ENCODE measurements at regions not wholly inside any gene's neighbourhood (a gene's known extent, or its start where the extent isn't known, plus 50 kb on each side); places are given as distances from the start of the nearest gene placed in this dataset.

DNA sequence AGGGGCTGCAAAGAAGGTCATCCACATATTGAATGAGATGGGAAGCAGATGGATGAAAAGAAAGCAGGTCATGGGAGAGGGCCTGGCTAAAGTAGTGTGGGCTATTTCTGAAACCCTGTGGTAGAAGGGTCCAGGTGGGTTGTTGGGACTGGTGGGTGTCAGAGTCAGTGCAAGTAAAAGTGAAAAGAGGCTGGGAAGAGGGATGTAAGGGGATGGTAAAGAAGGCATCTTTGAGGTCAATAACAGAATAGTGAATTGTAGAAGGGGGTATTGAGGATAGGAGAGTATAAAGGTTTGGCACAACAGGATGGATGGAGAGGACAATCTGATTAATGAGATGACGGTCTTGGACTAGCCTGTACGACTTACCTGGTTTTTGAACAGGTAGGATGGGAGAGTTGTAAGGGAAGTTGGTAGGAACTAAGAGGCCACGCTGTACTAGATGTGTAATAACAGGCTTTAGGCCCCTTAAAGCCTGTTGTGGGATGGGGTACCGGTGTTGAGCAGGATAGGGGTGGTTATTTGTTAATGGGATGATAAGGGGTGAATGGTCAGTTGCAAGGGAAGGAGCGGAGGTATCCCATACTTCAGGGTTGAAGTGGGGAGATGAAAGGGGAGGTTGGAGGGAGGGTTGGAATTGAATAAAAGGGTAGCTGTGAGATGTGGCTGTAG lies 748.9 kb upstream of the ADGRB3 start:
- Mint-ChIP-seq H3K4me3 (no peak overlapping the region), H3K9me3 (peaks cover 11% of the 10 kb centered on the region; the same call in 1 of the 2 replicates), H3K27ac (no peak overlapping the region), H3K36me3 (ENCODE audit: low read depth) (no peaks in the 10 kb centered on the region; the same call in 1 of the 2 replicates), H3K4me1 (ENCODE audit: low read depth) (peaks cover 5% of the 10 kb centered on the region; the same call in 1 of the 2 replicates), H3K27me3 (ENCODE audit: insufficient read depth) (no peaks in the 10 kb centered on the region)
- TF ChIP-seq, protein P1, sequence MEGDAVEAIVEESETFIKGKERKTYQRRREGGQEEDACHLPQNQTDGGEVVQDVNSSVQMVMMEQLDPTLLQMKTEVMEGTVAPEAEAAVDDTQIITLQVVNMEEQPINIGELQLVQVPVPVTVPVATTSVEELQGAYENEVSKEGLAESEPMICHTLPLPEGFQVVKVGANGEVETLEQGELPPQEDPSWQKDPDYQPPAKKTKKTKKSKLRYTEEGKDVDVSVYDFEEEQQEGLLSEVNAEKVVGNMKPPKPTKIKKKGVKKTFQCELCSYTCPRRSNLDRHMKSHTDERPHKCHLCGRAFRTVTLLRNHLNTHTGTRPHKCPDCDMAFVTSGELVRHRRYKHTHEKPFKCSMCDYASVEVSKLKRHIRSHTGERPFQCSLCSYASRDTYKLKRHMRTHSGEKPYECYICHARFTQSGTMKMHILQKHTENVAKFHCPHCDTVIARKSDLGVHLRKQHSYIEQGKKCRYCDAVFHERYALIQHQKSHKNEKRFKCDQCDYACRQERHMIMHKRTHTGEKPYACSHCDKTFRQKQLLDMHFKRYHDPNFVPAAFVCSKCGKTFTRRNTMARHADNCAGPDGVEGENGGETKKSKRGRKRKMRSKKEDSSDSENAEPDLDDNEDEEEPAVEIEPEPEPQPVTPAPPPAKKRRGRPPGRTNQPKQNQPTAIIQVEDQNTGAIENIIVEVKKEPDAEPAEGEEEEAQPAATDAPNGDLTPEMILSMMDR (IDR thresholded peaks at IDR 0.05): no peak
- no peak for DNase-seq

DNA sequence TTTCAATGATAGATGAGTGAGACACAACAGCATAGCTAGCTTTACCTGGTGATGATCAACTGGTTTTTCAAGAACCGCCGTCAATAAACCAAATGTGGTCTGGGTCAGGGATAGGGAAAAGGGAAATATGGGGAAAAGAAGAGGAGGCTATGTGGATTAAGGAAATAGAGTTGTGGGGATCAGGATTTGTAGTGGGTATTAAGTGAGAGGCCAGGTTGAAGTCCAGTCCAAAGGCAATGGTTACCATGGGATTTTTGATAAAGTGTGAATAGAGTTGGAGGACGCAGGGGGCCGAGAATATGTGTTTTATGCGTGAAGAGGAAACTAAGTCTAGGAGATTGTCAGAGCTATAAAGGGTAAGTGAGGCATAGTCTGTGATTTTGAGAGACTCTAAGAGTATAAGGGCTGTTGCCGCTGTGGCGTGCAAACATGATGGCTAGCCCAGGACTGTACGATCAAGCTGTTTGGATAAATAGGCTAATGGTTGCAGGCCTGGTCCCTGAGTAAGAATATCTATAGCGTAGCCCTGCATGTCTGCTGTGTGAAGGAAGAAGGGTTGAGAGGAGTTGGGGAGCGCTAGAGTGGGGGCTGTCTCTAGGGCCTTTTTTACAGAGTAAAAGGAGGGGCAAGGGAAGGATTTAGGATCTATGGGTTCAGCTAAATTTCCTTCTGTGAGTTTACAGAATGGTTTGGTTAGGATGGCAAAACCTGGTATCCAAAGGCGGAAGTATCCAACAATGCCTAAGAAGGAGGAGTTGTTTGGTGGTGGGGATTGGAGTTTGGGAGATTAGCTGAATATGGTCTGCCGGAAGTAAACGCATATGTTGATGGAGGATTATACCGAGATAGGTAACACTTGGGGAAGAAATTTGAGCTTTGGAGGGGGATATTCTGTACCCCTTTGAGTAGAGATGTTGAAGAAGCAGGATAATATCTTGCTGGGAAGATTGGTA lies 749.7 kb upstream of the ADGRB3 start:
- no peak overlapping the region for H3K27ac Mint-ChIP-seq
- DNase-seq: no peak
- no peaks in the 10 kb centered on the region for H3K27me3 Mint-ChIP-seq (ENCODE audit: insufficient read depth)
- H3K4me3 Mint-ChIP-seq: no peak overlapping the region
- TF ChIP-seq, protein P1 (IDR thresholded peaks at IDR 0.05): no peak
- peaks cover 11% of the 10 kb centered on the region; the same call in 1 of the 2 replicates for H3K9me3 Mint-ChIP-seq
- peaks cover 5% of the 10 kb centered on the region; the same call in 1 of the 2 replicates for H3K4me1 Mint-ChIP-seq (ENCODE audit: low read depth)
- H3K36me3 Mint-ChIP-seq (ENCODE audit: low read depth): no peaks in the 10 kb centered on the region; the same call in 1 of the 2 replicates

DNA sequence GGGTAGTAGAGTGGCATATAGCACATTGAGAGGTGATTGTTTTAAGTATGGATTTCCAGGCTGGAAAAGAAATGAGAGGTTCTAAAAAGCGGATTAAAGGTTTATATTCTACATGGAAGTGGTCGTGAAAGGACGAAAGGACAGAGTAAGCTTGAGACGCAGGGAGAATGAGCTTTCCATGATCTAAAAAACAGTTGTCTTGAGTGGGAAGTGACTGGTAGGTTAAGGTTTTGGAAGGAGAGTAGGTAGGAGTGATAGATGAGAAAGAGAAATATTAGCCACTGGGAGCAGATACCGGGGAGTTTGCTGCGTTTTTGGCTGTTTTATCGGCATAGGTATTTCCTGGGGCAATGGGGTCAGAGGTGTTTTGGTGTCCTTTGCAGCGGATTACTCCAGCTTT lies 750.6 kb upstream of the ADGRB3 start:
- DNase-seq: no peak
- H3K27ac Mint-ChIP-seq: no peak overlapping the region
- no peak overlapping the region for H3K4me3 Mint-ChIP-seq
- no peaks in the 10 kb centered on the region for H3K27me3 Mint-ChIP-seq (ENCODE audit: insufficient read depth)
- H3K36me3 Mint-ChIP-seq (ENCODE audit: low read depth): no peaks in the 10 kb centered on the region; the same call in 1 of the 2 replicates
- TF ChIP-seq, protein P1 (IDR thresholded peaks at IDR 0.05): no peak
- H3K4me1 Mint-ChIP-seq (ENCODE audit: low read depth): peaks cover 1% of the 10 kb centered on the region; the same call in 1 of the 2 replicates
- H3K9me3 Mint-ChIP-seq: peaks cover 11% of the 10 kb centered on the region

DNA sequence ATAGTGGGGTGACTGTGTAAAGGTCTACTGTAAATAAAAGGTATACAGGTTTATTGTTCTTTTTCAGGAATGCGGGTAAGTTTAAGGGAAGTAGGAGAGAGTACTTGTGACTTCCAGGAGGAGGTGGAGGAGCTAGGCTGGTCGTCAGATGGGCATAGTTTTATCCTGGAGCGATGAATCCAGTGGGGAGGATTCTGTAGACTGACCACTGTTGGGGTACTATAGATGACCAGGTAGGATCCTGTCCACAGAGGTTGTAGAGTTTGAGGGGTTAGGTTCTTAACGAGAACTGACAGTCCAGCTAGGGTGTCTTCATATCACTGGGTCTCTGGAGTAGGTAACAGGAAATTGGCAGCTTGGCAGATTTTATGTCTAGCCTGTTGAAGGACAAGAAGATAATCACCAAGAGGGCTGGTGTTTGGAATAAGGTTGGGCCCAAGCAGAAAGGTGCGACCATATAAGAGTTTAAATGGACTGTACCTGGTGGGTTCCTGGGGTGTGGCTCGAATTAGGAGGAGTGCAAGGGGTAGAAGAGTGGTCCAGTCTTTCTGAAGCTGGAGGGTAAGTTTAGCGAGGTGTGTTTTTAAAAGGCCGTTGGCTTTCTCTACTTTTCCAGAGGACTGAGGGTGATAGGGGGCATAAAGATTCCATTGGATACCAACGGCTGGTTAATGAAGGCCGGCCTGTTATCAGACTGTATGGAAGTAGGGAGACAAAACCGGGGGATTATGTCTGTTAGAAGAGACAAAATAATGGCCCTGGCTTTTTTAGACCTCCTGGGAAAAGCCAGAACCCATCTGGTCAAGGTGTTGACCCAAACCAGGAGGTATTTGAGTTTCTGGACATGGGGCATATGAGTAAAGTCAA lies 751.3 kb upstream of the ADGRB3 start:
- Mint-ChIP-seq H3K36me3 (ENCODE audit: low read depth) (no peaks in the 10 kb centered on the region; the same call in 1 of the 2 replicates), H3K4me3 (no peak overlapping the region), H3K27me3 (ENCODE audit: insufficient read depth) (no peaks in the 10 kb centered on the region), H3K4me1 (ENCODE audit: low read depth) (no peaks in the 10 kb centered on the region; the same call in 1 of the 2 replicates), H3K9me3 (peaks cover 6% of the 10 kb centered on the region), H3K27ac (no peak overlapping the region)
- TF ChIP-seq, protein P1 (IDR thresholded peaks at IDR 0.05): no peak
- no peak for DNase-seq
